HFFc6 (cell line): ENCODE measurements at regions not wholly inside any gene's neighbourhood (a gene's known extent, or its start where the extent isn't known, plus 50 kb on each side); places are given as distances from the start of the nearest gene placed in this dataset.

Experiments
- DNase-seq: peaks from one replicate; pipeline ENCODE4 v3.0.0-alpha.2; 2018
- H3K27ac Mint-ChIP-seq: 2 replicates; pipeline ENCODE4 v1.8.0; 2020; ENCODE audit warnings: mild to moderate bottlenecking, mixed read lengths
- H3K27me3 Mint-ChIP-seq: 2 replicates; pipeline ENCODE4 v1.8.0; 2021; ENCODE audit warnings: mild to moderate bottlenecking, moderate library complexity, mixed read lengths; ENCODE audit not compliant: insufficient read depth
- H3K36me3 Mint-ChIP-seq: 2 replicates; pipeline ENCODE4 v1.8.0; 2021; ENCODE audit warnings: low read depth, mixed read lengths
- H3K4me1 Mint-ChIP-seq: 2 replicates; pipeline ENCODE4 v1.8.0; 2020; ENCODE audit warnings: low read depth, mixed read lengths
- H3K4me3 Mint-ChIP-seq: 2 replicates; pipeline ENCODE4 v1.8.0; 2020; ENCODE audit warnings: mild to moderate bottlenecking, moderate library complexity, mixed read lengths
- H3K9me3 Mint-ChIP-seq: 2 replicates; pipeline ENCODE4 v1.8.0; 2020; ENCODE audit warnings: mild to moderate bottlenecking, mixed read lengths
- CTCF ChIP-seq: fragments of 200-600 bp; sonication (generic); IDR thresholded peaks from 2 replicates; pipeline ENCODE4 v1.5.0; 2021; ENCODE audit warnings: antibody characterized with exemption, mild to moderate bottlenecking

DNA sequence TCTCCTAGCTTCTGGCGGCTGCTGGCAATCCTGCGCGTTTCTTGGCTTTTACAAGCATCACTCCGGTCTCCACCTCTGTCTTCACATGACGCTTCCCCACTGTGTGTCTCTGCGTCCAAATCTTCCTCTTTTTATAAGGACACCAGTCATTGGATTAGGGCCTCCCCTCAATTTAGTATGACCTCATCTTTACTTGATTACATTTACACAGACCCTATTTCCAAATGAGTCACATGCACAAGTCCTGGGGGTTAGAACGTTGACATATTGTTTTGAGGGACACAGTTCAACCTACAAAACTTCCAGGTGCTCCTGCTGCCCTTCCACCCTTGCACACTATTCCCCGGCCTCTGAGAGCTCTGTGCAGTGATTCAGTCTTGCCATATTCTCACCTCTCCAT is 215.3 kb downstream of the OPA1 start:
- H3K27me3 Mint-ChIP-seq = peaks cover 28% of the 10 kb centered on the region
- H3K36me3 Mint-ChIP-seq = no peaks in the 10 kb centered on the region
- no peak overlapping the region for H3K4me3 Mint-ChIP-seq
- no peaks in the 10 kb centered on the region for H3K9me3 Mint-ChIP-seq
- no peaks in the 10 kb centered on the region for H3K4me1 Mint-ChIP-seq
- DNase-seq = no peak
- TF ChIP-seq CTCF = no peak
- no peak overlapping the region for H3K27ac Mint-ChIP-seq

DNA sequence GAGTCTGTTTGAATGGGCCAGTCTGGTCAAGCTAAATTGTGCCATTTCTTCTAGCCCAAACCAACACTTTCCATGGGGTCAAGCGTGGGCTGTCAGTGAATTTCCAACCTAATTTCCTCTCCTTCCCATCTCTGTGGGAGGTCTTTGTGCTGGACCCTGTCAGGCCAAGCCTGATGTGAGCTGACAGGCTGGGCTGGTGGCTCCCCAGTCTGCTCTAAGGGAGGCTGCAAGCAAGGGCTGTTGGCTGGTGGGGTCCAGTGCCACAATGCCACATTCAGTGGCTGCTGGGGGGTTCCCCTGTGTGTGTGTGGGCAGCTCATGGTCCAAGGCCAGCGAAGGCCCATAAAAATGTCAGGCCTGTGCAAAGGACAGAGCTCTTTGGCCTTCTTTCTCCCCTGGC is 216.1 kb downstream of the OPA1 start:
- no peak for TF ChIP-seq CTCF
- no peaks in the 10 kb centered on the region for H3K4me1 Mint-ChIP-seq
- no peaks in the 10 kb centered on the region for H3K9me3 Mint-ChIP-seq
- no peak overlapping the region for H3K4me3 Mint-ChIP-seq
- H3K36me3 Mint-ChIP-seq = no peaks in the 10 kb centered on the region
- H3K27me3 Mint-ChIP-seq = peaks cover 30% of the 10 kb centered on the region
- DNase-seq = no peak
- no peak overlapping the region for H3K27ac Mint-ChIP-seq

DNA sequence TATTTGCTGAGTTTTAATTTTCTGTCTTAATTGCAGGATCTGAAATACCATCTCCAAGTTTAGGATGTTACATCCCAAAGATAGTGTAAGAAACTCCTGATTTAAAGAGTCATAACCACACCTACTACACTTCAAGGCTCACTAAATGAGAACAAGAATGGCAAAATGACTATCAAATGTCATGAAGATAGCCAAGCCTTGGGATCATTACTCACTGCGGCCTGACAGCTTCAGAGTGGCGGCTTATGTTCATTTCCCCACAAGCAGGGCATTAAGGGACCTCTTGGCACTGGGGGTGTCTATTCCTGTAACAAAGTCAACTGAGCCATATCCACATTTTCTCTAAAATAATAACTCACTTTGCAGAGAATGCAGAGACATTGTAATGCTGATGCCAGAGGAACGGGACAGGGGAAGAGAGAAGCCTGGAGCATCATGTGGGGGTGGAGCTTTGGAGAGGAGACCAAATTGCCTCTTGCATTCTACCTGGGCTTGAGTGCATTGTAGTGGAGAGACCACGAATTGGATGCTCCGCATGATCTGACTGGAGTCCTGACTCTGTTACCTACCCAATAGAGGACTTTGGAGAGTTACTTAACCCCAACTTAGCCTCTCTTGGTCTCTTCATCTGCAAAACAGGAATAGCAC is 219.2 kb downstream of the OPA1 start:
- peaks cover 32% of the 10 kb centered on the region for H3K27me3 Mint-ChIP-seq
- no peak overlapping the region for H3K27ac Mint-ChIP-seq
- H3K4me3 Mint-ChIP-seq = no peak overlapping the region
- H3K36me3 Mint-ChIP-seq = no peaks in the 10 kb centered on the region
- H3K4me1 Mint-ChIP-seq = peaks cover 5% of the 10 kb centered on the region
- no peaks in the 10 kb centered on the region for H3K9me3 Mint-ChIP-seq
- no peak for TF ChIP-seq CTCF
- DNase-seq = no peak

- H3K27ac Mint-ChIP-seq = no peak overlapping the region
- no peaks in the 10 kb centered on the region for H3K36me3 Mint-ChIP-seq
- peaks cover 33% of the 10 kb centered on the region for H3K27me3 Mint-ChIP-seq
- TF ChIP-seq CTCF = no peak
- peaks cover 5% of the 10 kb centered on the region for H3K4me1 Mint-ChIP-seq
- DNase-seq = no peak
- H3K9me3 Mint-ChIP-seq = no peaks in the 10 kb centered on the region
- H3K4me3 Mint-ChIP-seq = no peak overlapping the region
Observed at GRCh38 chr3:193812791-193813500, 219.9 kb downstream of the OPA1 start.

DNA sequence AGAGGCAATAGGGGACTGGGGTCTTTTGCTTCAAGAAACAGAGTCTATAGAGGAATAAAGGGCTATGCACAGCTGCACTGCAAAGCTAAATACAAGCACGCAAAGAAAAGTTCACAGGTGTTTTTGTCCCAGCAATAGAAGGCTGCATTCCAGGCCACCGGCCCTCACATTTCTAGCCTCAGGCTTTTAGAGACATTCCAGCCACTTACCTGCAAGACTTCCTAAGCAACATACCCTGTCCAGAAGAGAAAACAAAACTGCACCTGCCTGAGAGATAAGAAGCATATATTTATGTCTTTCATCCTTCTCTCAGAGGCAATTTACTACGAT is 220.5 kb downstream of the OPA1 start:
- H3K27ac Mint-ChIP-seq = no peak overlapping the region
- peaks cover 5% of the 10 kb centered on the region for H3K4me1 Mint-ChIP-seq
- H3K4me3 Mint-ChIP-seq = no peak overlapping the region

More for the DNA sequence above, 220.5 kb downstream of the OPA1 start:
- no peak for DNase-seq
- no peaks in the 10 kb centered on the region for H3K36me3 Mint-ChIP-seq
- no peak for TF ChIP-seq CTCF
- H3K9me3 Mint-ChIP-seq = no peaks in the 10 kb centered on the region
- peaks cover 34% of the 10 kb centered on the region for H3K27me3 Mint-ChIP-seq
